GM12878 (cell line): ENCODE measurements at regions not wholly inside any gene's neighbourhood (a gene's known extent, or its start where the extent isn't known, plus 50 kb on each side); places are given as distances from the start of the nearest gene placed in this dataset.

Experiments used
- CTCF ChIP-seq, 3 experiments: IDR thresholded peaks in 2 of 3; conservative IDR thresholded peaks in 1 of 3; 2 replicates each; pipeline ENCODE4 v1.5.1; 2011; ENCODE audit warnings: low read depth in 3 of 3, low read length in 3 of 3, mild to moderate bottlenecking in 3 of 3, control low read depth in 2 of 3, moderate library complexity in 2 of 3, inconsistent platforms in 1 of 3, mixed read lengths in 1 of 3; ENCODE audit not compliant: control insufficient read depth in 2 of 3, insufficient read depth in 1 of 3; ENCODE audit errors: extremely low read depth in 1 of 3
- EZH2 ChIP-seq: IDR thresholded peaks from 2 replicates; pipeline ENCODE4 v1.6.1; 2012; ENCODE audit warnings: low read depth, mild to moderate bottlenecking, control low read depth, inconsistent platforms, low read length, borderline replicate concordance; ENCODE audit not compliant: control insufficient read depth
- MAX ChIP-seq: IDR thresholded peaks from 2 replicates; pipeline ENCODE4 v1.6.1; 2012; ENCODE audit warnings: low read depth, low read length, improper control_type of control experiment
- PAX8 ChIP-seq: fragments of 450-650 bp; IDR thresholded peaks from 2 replicates; pipeline ENCODE4 v1.6.1; 2017; ENCODE audit warnings: mild to moderate bottlenecking, moderate library complexity
- POLR2A ChIP-seq: IDR thresholded peaks from 2 replicates; pipeline ENCODE4 v1.6.1; 2011; ENCODE audit warnings: low read depth, mild to moderate bottlenecking, low read length
- RELA ChIP-seq: fragments of 450-650 bp; IDR thresholded peaks from 2 replicates; pipeline ENCODE4 v1.8.0; 2014; ENCODE audit warnings: borderline replicate concordance; ENCODE audit not compliant: partially characterized antibody
- USF2 ChIP-seq: IDR thresholded peaks from 2 replicates; pipeline ENCODE4 v1.6.1; 2011; ENCODE audit warnings: low read depth, low read length, improper control_type of control experiment, borderline replicate concordance

- TF ChIP-seq POLR2A (no peak), CTCF (IDR thresholded peaks at IDR 0.05 in 2 of 3, conservative IDR thresholded peaks at IDR 0.05 in 1 of 3; ENCODE audit: control insufficient read depth in 2 of 3, extremely low read depth in 1 of 3, insufficient read depth in 1 of 3, low read depth in 3 of 3, low read length in 3 of 3) (no peak), MAX (no peak), EZH2 (no peak), RELA (no peak), USF2 (no peak), PAX8 (no peak)
Measured at GRCh38 chr12:19998961-19999804, 369.2 kb upstream of the PDE3A start.
